Lower leg skin (tissue), 4 donors: ENCODE measurements at regions not wholly inside any gene's neighbourhood (a gene's known extent, or its start where the extent isn't known, plus 50 kb on each side); places are given as distances from the start of the nearest gene placed in this dataset.

Experiments
- DNase-seq, 2 donors: peaks; one replicate each; pipeline ENCODE4 v3.0.0-alpha.2; 2019; ENCODE audit warnings: low spot score in 2 of 2
- H3K4me3 ChIP-seq: fragments of 200-600 bp; sonication (generic); 2 replicates; pipeline ENCODE4 v1.5.1; 2017; ENCODE audit warnings: mild to moderate bottlenecking, low read depth; ENCODE audit not compliant: poor library complexity, severe bottlenecking
- CTCF ChIP-seq, 3 donors: fragments of 450-650 bp; IDR thresholded peaks; one replicate each; pipeline ENCODE4 v1.5.1; 2016; ENCODE audit warnings: antibody characterized with exemption in 3 of 3, mild to moderate bottlenecking in 3 of 3, moderate library complexity in 2 of 3
- POLR2A ChIP-seq, 2 donors: fragments of 450-650 bp; IDR thresholded peaks; one replicate each; pipeline ENCODE4 v1.6.1; 2016 to 2017; ENCODE audit warnings: antibody characterized with exemption in 2 of 2, mild to moderate bottlenecking in 1 of 2, moderate library complexity in 1 of 2
- WGBS, 2 donors: methylation state at CpG; one replicate each; pipeline ENCODE4 v1.1.5; 2018; 5-methylcytosine and 5-hydroxymethylcytosine counted together
- intact Hi-C: fragments of 100-400 bp; cut with DNase I; formaldehyde crosslinking; loops from one replicate; pipeline ENCODE4 v1.15.0; 2023; ENCODE audit warnings: low total_unique reads

GRCh38 chr5:1687301-1687970, 112.2 kb downstream of the MRPL36 start:
- no peak for TF ChIP-seq CTCF (IDR thresholded peaks at IDR 0.05)
- TF ChIP-seq POLR2A (IDR thresholded peaks at IDR 0.05), result no peak
- intact Hi-C loops, result no loop called here
- no peak overlapping the region for H3K4me3 ChIP-seq
- WGBS, 2 donors, result 76 to 80% methylated on average over 12 to 13 of the region's 13 CpGs
- DNase-seq, result peak; percentile 3 to 57

GRCh38 chr5:1686016-1686802, 113.4 kb downstream of the MRPL36 start:
- no peak overlapping the region for H3K4me3 ChIP-seq
- TF ChIP-seq CTCF (IDR thresholded peaks at IDR 0.05) (no peak), POLR2A (IDR thresholded peaks at IDR 0.05) (no peak)
- 64 to 70% methylated on average over 18 of the region's 18 CpGs for WGBS, 2 donors
- intact Hi-C loops, result no loop called here
- DNase-seq, result peak; percentile 6 to 72

GRCh38 chr5:1685066-1685465, 114.6 kb downstream of the MRPL36 start:
- H3K4me3 ChIP-seq, result no peak overlapping the region
- TF ChIP-seq CTCF (IDR thresholded peaks at IDR 0.05) (no peak), POLR2A (IDR thresholded peaks at IDR 0.05) (no peak)
- intact Hi-C loops, result no loop called here
- peak in 1 of 2 donors; percentile 5 for DNase-seq
- 59 to 69% methylated on average over 10 of the region's 10 CpGs for WGBS, 2 donors

- DNase-seq, result peak in 1 of 2 donors; percentile 4
- H3K4me3 ChIP-seq, result no peak overlapping the region
- whole genome bisulfite sequencing, 2 donors, result 70 to 73% methylated on average over 7 of the region's 7 CpGs
- intact Hi-C loops, result no loop called here
- no peak for TF ChIP-seq CTCF (IDR thresholded peaks at IDR 0.05)
- TF ChIP-seq POLR2A (IDR thresholded peaks at IDR 0.05), result no peak
These were observed 117.7 kb downstream of the MRPL36 start for GRCh38 chr5:1681955-1682354.

- H3K4me3 ChIP-seq, result no peak overlapping the region
- TF ChIP-seq CTCF (IDR thresholded peaks at IDR 0.05) (no peak), POLR2A (IDR thresholded peaks at IDR 0.05) (no peak)
- 52% methylated on average over 25 of the region's 25 CpGs for WGBS, 2 donors
- intact Hi-C loops, result no loop called here
- peak; percentile 9 to 82 for DNase-seq
These were observed 126.5 kb downstream of the MRPL36 start for GRCh38 chr5:1673042-1673677.
